ENCODE measurements at regions not wholly inside any gene's neighbourhood (a gene's known extent, or its start where the extent isn't known, plus 50 kb on each side); places are given as distances from the start of the nearest gene placed in this dataset.

GRCh38 chr1:232136136-232136535 lies 493.8 kb downstream of the SIPA1L2 start:
- TF ChIP-seq, protein P1, sequence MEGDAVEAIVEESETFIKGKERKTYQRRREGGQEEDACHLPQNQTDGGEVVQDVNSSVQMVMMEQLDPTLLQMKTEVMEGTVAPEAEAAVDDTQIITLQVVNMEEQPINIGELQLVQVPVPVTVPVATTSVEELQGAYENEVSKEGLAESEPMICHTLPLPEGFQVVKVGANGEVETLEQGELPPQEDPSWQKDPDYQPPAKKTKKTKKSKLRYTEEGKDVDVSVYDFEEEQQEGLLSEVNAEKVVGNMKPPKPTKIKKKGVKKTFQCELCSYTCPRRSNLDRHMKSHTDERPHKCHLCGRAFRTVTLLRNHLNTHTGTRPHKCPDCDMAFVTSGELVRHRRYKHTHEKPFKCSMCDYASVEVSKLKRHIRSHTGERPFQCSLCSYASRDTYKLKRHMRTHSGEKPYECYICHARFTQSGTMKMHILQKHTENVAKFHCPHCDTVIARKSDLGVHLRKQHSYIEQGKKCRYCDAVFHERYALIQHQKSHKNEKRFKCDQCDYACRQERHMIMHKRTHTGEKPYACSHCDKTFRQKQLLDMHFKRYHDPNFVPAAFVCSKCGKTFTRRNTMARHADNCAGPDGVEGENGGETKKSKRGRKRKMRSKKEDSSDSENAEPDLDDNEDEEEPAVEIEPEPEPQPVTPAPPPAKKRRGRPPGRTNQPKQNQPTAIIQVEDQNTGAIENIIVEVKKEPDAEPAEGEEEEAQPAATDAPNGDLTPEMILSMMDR (IDR thresholded peaks at IDR 0.05), result no peak
- TF ChIP-seq SIN3A (IDR thresholded peaks at IDR 0.05; ENCODE audit: borderline replicate concordance, insufficient read depth, low read depth, low read length), result no peak
- TF ChIP-seq POLR2AphosphoS5 (IDR thresholded peaks at IDR 0.05; ENCODE audit: low read depth, low read length), result no peak
- no peak for TF ChIP-seq REST (IDR thresholded peaks at IDR 0.05; ENCODE audit: insufficient read depth in 1 of 2, low read depth in 2 of 2, low read length in 1 of 2)
- TF ChIP-seq TCF7L2 (IDR thresholded peaks at IDR 0.05; ENCODE audit: low read depth, low read length), result no peak
